Astrocyte (in vitro differentiated cells and primary cell): ENCODE measurements at regions not wholly inside any gene's neighbourhood (a gene's known extent, or its start where the extent isn't known, plus 50 kb on each side); places are given as distances from the start of the nearest gene placed in this dataset.

ENCODE experiments used
- DNase-seq: peaks from one replicate; pipeline ENCODE4 v3.0.0-alpha.2; 2010; ENCODE audit warnings: low read depth
- FAIRE-seq: peaks from 2 replicates; lab custom pipeline; 2011; peaks lifted over from hg19 to GRCh38; lab: Jason Lieb, UNC
- H2AFZ ChIP-seq: 2 replicates; pipeline ENCODE4 v1.6.0; 2012; ENCODE audit warnings: low read depth, low read length, inconsistent platforms
- H3K27ac ChIP-seq: 2 replicates; pipeline ENCODE4 v1.5.1; 2011; ENCODE audit warnings: low read depth, low read length, inconsistent platforms
- H3K27me3 ChIP-seq: 2 replicates; pipeline ENCODE4 v1.6.0; 2011; ENCODE audit warnings: low read length, inconsistent platforms; ENCODE audit not compliant: insufficient read depth
- H3K36me3 ChIP-seq: 2 replicates; pipeline ENCODE4 v1.5.1; 2011; ENCODE audit warnings: low read length, inconsistent platforms; ENCODE audit not compliant: insufficient read depth
- H3K4me1 ChIP-seq: 2 replicates; pipeline ENCODE4 v1.5.1; 2011; ENCODE audit warnings: low read length, inconsistent platforms; ENCODE audit not compliant: insufficient read depth
- H3K4me2 ChIP-seq: 2 replicates; pipeline ENCODE4 v1.6.0; 2012; ENCODE audit warnings: low read length, inconsistent platforms
- H3K4me3 ChIP-seq: 2 replicates; pipeline ENCODE4 v1.5.1; 2011; ENCODE audit warnings: low read depth, mild to moderate bottlenecking, low read length, inconsistent platforms; ENCODE audit not compliant: insufficient read depth
- H3K79me2 ChIP-seq: 2 replicates; pipeline ENCODE4 v1.6.0; 2012; ENCODE audit warnings: mild to moderate bottlenecking, low read length, inconsistent platforms; ENCODE audit not compliant: insufficient read depth
- H3K9ac ChIP-seq: 2 replicates; pipeline ENCODE4 v1.6.0; 2012; ENCODE audit warnings: mild to moderate bottlenecking, low read length, inconsistent platforms
- H3K9me3 ChIP-seq: 2 replicates; pipeline ENCODE4 v1.5.1; 2012; ENCODE audit warnings: low read depth, mild to moderate bottlenecking, low read length, inconsistent platforms; ENCODE audit not compliant: insufficient read depth
- H4K20me1 ChIP-seq: 2 replicates; pipeline ENCODE4 v1.6.0; 2012; ENCODE audit warnings: low read length, inconsistent platforms; ENCODE audit not compliant: insufficient read depth
- H3K27ac Mint-ChIP-seq: one replicate; pipeline ENCODE4 v1.8.0; 2021; ENCODE audit warnings: mild to moderate bottlenecking, mixed read lengths; ENCODE audit not compliant: unreplicated experiment
- H3K27me3 Mint-ChIP-seq: one replicate; pipeline ENCODE4 v1.8.0; 2021; ENCODE audit warnings: low read depth, mixed read lengths; ENCODE audit not compliant: unreplicated experiment
- H3K36me3 Mint-ChIP-seq: one replicate; pipeline ENCODE4 v1.8.0; 2021; ENCODE audit warnings: low read depth, mixed read lengths; ENCODE audit not compliant: unreplicated experiment
- H3K4me1 Mint-ChIP-seq: one replicate; pipeline ENCODE4 v1.8.0; 2021; ENCODE audit warnings: low read depth, mixed read lengths; ENCODE audit not compliant: unreplicated experiment
- H3K4me3 Mint-ChIP-seq: one replicate; pipeline ENCODE4 v1.8.0; 2021; ENCODE audit warnings: mild to moderate bottlenecking, moderate library complexity, mixed read lengths; ENCODE audit not compliant: unreplicated experiment
- H3K9me3 Mint-ChIP-seq: one replicate; pipeline ENCODE4 v1.8.0; 2021; ENCODE audit warnings: mild to moderate bottlenecking, mixed read lengths; ENCODE audit not compliant: unreplicated experiment
- CTCF ChIP-seq: IDR thresholded peaks from 2 replicates; pipeline ENCODE4 v1.5.1; 2011; ENCODE audit warnings: low read depth, mild to moderate bottlenecking, inconsistent platforms, low read length, moderate library complexity; ENCODE audit not compliant: insufficient read depth
- EZH2 ChIP-seq: IDR thresholded peaks from 2 replicates; pipeline ENCODE4 v1.6.1; 2012; ENCODE audit warnings: mild to moderate bottlenecking, low read length, inconsistent platforms; ENCODE audit not compliant: insufficient read depth

- Histone ChIP-seq H3K4me2 (no peak overlapping the region), H2AFZ (no peak overlapping the region), H3K4me1 (no peaks in the 10 kb centered on the region), H3K9me3 (no peaks in the 10 kb centered on the region), H3K4me3 (no peak overlapping the region), H3K36me3 (no peaks in the 10 kb centered on the region), H3K27me3 (no peaks in the 10 kb centered on the region), H3K79me2 (no peaks in the 10 kb centered on the region), H4K20me1 (no peaks in the 10 kb centered on the region), H3K27ac (no peak overlapping the region), H3K9ac (no peak overlapping the region)
- TF ChIP-seq CTCF (no peak), EZH2 (no peak)
- no peak for FAIRE-seq
- Mint-ChIP-seq H3K27ac (no peak overlapping the region), H3K36me3 (no peaks in the 10 kb centered on the region), H3K27me3 (no peaks in the 10 kb centered on the region), H3K4me1 (peaks cover 3% of the 10 kb centered on the region), H3K9me3 (no peaks in the 10 kb centered on the region), H3K4me3 (no peak overlapping the region)
- DNase-seq, result no peak
Measured at GRCh38 chr18:67241299-67241698, 275.2 kb downstream of the DSEL start.

GRCh38 chr18:67239826-67240225 lies 276.7 kb downstream of the DSEL start:
- Histone ChIP-seq H3K79me2 (no peaks in the 10 kb centered on the region), H3K4me3 (no peak overlapping the region), H4K20me1 (no peaks in the 10 kb centered on the region), H3K36me3 (no peaks in the 10 kb centered on the region), H3K9me3 (no peaks in the 10 kb centered on the region), H3K27ac (no peak overlapping the region), H3K27me3 (no peaks in the 10 kb centered on the region), H2AFZ (no peak overlapping the region), H3K4me1 (no peaks in the 10 kb centered on the region), H3K4me2 (no peak overlapping the region), H3K9ac (no peak overlapping the region)
- no peak for DNase-seq
- Mint-ChIP-seq H3K27me3 (no peaks in the 10 kb centered on the region), H3K4me1 (peaks cover 3% of the 10 kb centered on the region), H3K9me3 (no peaks in the 10 kb centered on the region), H3K36me3 (no peaks in the 10 kb centered on the region), H3K27ac (no peak overlapping the region), H3K4me3 (no peak overlapping the region)
- TF ChIP-seq EZH2 (no peak), CTCF (no peak)
- FAIRE-seq, result peak; percentile 20

GRCh38 chr18:67232991-67233390 lies 283.5 kb downstream of the DSEL start:
- DNase-seq (no peak), FAIRE-seq (no peak)
- Histone ChIP-seq H3K4me2 (peak overlapping the region; percentile 12), H3K36me3 (no peaks in the 10 kb centered on the region), H3K27me3 (no peaks in the 10 kb centered on the region), H4K20me1 (no peaks in the 10 kb centered on the region), H2AFZ (no peak overlapping the region), H3K79me2 (no peaks in the 10 kb centered on the region), H3K4me3 (no peak overlapping the region), H3K27ac (peak overlapping the region; percentile 23), H3K4me1 (no peaks in the 10 kb centered on the region), H3K9ac (no peak overlapping the region), H3K9me3 (no peaks in the 10 kb centered on the region)
- Mint-ChIP-seq H3K4me1 (peaks cover 4% of the 10 kb centered on the region), H3K9me3 (no peaks in the 10 kb centered on the region), H3K4me3 (no peak overlapping the region), H3K27ac (peak overlapping the region; percentile 79), H3K36me3 (no peaks in the 10 kb centered on the region), H3K27me3 (no peaks in the 10 kb centered on the region)
- TF ChIP-seq CTCF, result no peak
- no peak for TF ChIP-seq EZH2
